ENCODE measurements at regions not wholly inside any gene's neighbourhood (a gene's known extent, or its start where the extent isn't known, plus 50 kb on each side); places are given as distances from the start of the nearest gene placed in this dataset.

GRCh38 chr3:43906849-43907507 lies 216.2 kb downstream of the ABHD5 start:
- 61% methylated on average over 6 to 8 of the region's 8 CpGs for WGBS, 2 donors
- H3K4me3 ChIP-seq, result no peak overlapping the region
- DNase-seq, result no peak
- TF ChIP-seq POLR2A (IDR thresholded peaks at IDR 0.05) (no peak), CTCF (IDR thresholded peaks at IDR 0.05) (no peak)
- H3K27ac ChIP-seq, result no peak overlapping the region
- H3K36me3 ChIP-seq, result no peaks in the 10 kb centered on the region
- H3K27me3 ChIP-seq, result peaks cover 0 to 6% (median 0%) of the 10 kb centered on the region in 4 donors
- no peaks in the 10 kb centered on the region for H3K4me1 ChIP-seq
- no peaks in the 10 kb centered on the region for H3K9me3 ChIP-seq
- intact Hi-C loops (cut with DNase I), result no loop called here

- WGBS, 2 donors, result 33% methylated on average over 1 of the region's 1 CpG; no CpG with 5 or more reads in 1 of the 2 donors
- Histone ChIP-seq H3K4me1 (no peaks in the 10 kb centered on the region), H3K36me3 (no peaks in the 10 kb centered on the region), H3K4me3 (no peak overlapping the region), H3K27me3 (peaks cover 0 to 6% (median 0%) of the 10 kb centered on the region in 4 donors), H3K9me3 (no peaks in the 10 kb centered on the region), H3K27ac (no peak overlapping the region)
- intact Hi-C loops (cut with DNase I), result no loop called here
- no peak for TF ChIP-seq POLR2A (IDR thresholded peaks at IDR 0.05)
- TF ChIP-seq CTCF (IDR thresholded peaks at IDR 0.05), result no peak
- no peak for DNase-seq
These were observed 216.7 kb downstream of the ABHD5 start for GRCh38 chr3:43907508-43907858.

- H3K4me3 ChIP-seq, result no peak overlapping the region
- H3K9me3 ChIP-seq, result no peaks in the 10 kb centered on the region
- no peaks in the 10 kb centered on the region for H3K36me3 ChIP-seq
- H3K27ac ChIP-seq, result no peak overlapping the region
- H3K4me1 ChIP-seq, result no peaks in the 10 kb centered on the region
- peaks cover 0 to 6% (median 0%) of the 10 kb centered on the region in 4 donors for H3K27me3 ChIP-seq
- WGBS, 2 donors, result 64% methylated on average over 2 of the region's 5 CpGs; no CpG with 5 or more reads in 1 of the 2 donors
- DNase-seq, result no peak
- intact Hi-C loops (cut with DNase I), result no loop called here
- TF ChIP-seq POLR2A (IDR thresholded peaks at IDR 0.05), result no peak
- no peak for TF ChIP-seq CTCF (IDR thresholded peaks at IDR 0.05)
These were observed 217.7 kb downstream of the ABHD5 start for GRCh38 chr3:43908456-43908855.

GRCh38 chr3:43909149-43909548 lies 218.4 kb downstream of the ABHD5 start:
- Histone ChIP-seq H3K27me3 (peaks cover 0 to 6% (median 0%) of the 10 kb centered on the region in 4 donors), H3K4me1 (no peaks in the 10 kb centered on the region), H3K27ac (no peak overlapping the region), H3K9me3 (no peaks in the 10 kb centered on the region), H3K36me3 (no peaks in the 10 kb centered on the region), H3K4me3 (no peak overlapping the region)
- TF ChIP-seq POLR2A (IDR thresholded peaks at IDR 0.05) (no peak), CTCF (IDR thresholded peaks at IDR 0.05) (no peak)
- intact Hi-C loops (cut with DNase I), result no loop called here
- 67 to 82% methylated on average over 3 of the region's 3 CpGs for WGBS, 2 donors
- DNase-seq, result no peak

- 50 to 61% methylated on average over 2 of the region's 2 CpGs for WGBS, 2 donors
- H3K4me1 ChIP-seq, result no peaks in the 10 kb centered on the region
- DNase-seq, result no peak
- H3K36me3 ChIP-seq, result no peaks in the 10 kb centered on the region
- no peak overlapping the region for H3K4me3 ChIP-seq
- TF ChIP-seq CTCF (IDR thresholded peaks at IDR 0.05) (no peak), POLR2A (IDR thresholded peaks at IDR 0.05) (no peak)
- intact Hi-C loops (cut with DNase I), result no loop called here
- peaks cover 0 to 6% (median 0%) of the 10 kb centered on the region in 4 donors for H3K27me3 ChIP-seq
- H3K9me3 ChIP-seq, result no peaks in the 10 kb centered on the region
- no peak overlapping the region for H3K27ac ChIP-seq
These were observed 220.0 kb downstream of the ABHD5 start for GRCh38 chr3:43910750-43911149.
